ENCODE measurements at regions not wholly inside any gene's neighbourhood (a gene's known extent, or its start where the extent isn't known, plus 50 kb on each side); places are given as distances from the start of the nearest gene placed in this dataset.

- TF ChIP-seq CTCF (conservative IDR thresholded peaks at IDR 0.05; ENCODE audit: low read depth, low read length) = no peak
- TF ChIP-seq EZH2 (IDR thresholded peaks at IDR 0.05; ENCODE audit: low read length, unreplicated experiment) = no peak
- no peak for TF ChIP-seq EZH2phosphoT487 (IDR thresholded peaks at IDR 0.05; ENCODE audit: borderline replicate concordance, low read length)
Measured at GRCh38 chr7:17521437-17521836, 223.0 kb downstream of the AHR start.

Measured in PC-3 (cell line).